Hepatic stellate cell (primary cell): ENCODE measurements at regions not wholly inside any gene's neighbourhood (a gene's known extent, or its start where the extent isn't known, plus 50 kb on each side); places are given as distances from the start of the nearest gene placed in this dataset.
"Not testable (repeated sequence)": the region's sequence is repeated elsewhere in the genome, so short reads cannot be mapped to it uniquely, and the experiment has no call there.

Source experiments
- DNase-seq: peaks from one replicate; pipeline ENCODE4 v3.0.0; 2011; ENCODE audit warnings: low spot score

DNA sequence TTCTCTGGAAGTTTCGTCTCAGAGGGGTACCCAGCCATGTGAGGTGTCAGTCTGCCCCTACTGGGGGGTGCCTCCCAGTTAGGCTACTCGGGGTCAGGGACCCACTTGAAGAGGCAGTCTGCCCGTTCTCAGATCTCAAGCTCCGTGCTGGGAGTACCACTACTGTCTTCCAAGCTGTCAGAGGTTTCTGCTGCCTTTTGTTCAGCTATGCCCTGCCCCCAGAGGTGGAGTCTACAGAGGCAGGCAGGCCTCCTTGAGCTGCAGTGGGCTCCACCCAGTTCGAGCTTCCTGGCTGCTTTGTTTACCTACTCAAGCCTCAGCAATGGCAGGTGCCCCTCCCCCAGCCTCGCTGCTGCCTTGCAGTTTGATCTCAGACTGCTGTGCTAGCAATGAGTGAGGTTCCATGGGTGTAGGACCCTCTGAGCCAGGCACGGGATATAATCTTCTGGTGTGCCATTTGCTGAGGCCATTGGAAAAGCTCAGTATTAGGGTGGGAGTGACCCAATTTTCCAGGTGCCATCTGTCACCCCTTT, 71.0 kb upstream of the SH3GLB1 start:
- not testable (repeated sequence) for DNase-seq

GRCh38 chr1:86633921-86634320, 70.5 kb upstream of the SH3GLB1 start:
- no peak for DNase-seq

DNA sequence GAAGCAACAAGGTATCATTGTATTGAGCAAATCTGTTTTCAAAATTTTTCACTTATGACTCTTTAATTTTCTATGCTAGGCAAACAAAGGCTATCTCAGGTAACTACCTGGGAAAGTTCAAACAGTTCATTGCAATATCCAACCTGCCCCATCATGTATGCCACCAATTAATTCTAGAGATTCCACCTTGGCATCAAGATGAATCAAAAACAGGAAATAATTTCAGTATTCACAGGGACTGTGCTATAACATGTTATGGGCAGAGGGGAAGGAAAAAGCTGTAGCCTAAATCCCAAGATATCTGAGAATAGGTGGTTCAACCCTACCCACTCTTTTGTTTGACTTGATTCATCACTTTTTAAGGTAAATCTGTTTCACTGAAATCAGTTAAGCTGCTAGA, 67.5 kb upstream of the SH3GLB1 start:
- no peak for DNase-seq

GRCh38 chr1:86640161-86640670, 64.2 kb upstream of the SH3GLB1 start:
- DNase-seq, result no peak

DNA sequence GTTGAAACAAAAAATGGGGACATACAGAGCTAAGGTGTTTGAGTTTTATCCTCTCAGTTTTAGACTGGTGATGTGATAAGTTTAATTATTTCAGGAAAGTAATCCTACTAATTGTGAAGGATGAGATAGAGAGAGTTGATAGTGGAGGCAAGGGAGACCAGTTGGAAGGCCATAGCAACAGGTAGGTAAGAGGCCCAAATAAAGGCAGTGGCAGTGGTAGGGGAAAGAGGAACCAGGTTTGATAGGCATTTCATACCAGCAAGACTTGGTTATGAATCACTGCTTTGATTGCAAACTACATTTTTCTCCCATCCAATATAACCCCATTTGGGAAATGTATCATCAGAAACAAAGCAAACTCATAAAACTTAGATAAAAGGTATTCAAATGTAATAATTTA, 63.1 kb upstream of the SH3GLB1 start:
- DNase-seq, result no peak

DNA sequence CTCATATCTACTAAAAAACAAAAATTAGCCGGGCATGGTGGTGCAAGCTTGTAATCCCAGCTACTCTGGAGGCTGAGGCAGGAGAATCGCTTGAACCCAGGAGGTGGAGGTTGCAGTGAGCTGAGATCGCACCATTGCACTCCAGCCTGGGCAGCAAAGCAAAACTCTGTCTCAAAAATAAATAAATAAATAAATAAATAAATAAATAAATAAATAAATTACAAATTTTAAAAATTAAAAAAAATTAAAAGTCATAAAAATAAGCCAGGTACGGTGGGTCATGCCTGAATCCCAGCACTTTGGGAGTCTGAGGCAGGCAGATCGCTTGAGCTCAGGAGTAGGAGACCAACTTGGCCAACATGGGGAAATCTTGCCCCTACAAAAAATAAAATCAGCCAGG, 59.7 kb upstream of the SH3GLB1 start:
- not testable (repeated sequence) for DNase-seq

DNA sequence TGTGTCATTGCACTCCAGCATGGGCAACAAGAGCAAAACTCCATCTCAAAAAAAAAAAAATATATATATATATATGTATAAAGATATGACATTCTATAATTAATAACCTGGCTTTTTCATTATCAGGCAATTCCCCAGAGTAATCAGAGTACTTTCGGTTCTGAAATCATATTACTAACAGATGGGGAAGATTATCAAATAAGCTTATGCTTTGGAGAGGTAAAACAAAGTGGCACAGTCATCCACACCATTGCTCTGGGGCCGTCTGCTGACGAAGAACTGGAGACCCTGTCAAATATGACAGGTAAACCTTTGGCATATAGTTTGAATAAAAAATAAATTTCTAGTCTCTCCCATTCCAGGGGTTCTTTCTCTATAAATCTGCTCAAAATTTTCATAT, 58.5 kb upstream of the SH3GLB1 start:
- DNase-seq, result no peak

- no peak for DNase-seq
Observed at GRCh38 chr1:86646256-86646655, 58.1 kb upstream of the SH3GLB1 start.

- DNase-seq, result peak; percentile 14
Observed at GRCh38 chr1:86648255-86648654, 56.1 kb upstream of the SH3GLB1 start.

- DNase-seq, result no peak
Observed at GRCh38 chr1:86649618-86650017, 54.8 kb upstream of the SH3GLB1 start.

DNA sequence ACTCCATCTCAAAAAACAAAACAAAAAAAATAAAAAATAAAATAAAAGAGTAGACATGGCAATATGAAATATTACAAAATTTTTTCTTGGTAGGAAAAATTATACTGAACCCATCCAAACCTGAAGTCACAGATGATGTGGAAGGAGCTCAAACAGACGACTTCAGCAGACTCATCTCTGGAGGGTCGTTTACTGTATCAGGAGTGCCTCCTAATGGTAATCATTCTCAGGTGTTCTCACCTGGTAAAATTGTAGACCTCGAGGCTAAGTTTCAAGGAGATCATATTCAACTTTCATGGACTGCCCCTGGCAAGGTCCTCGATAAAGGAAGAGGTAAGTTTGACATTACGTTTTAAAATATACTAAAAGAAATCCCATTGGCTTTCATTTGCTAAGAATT, 54.3 kb upstream of the SH3GLB1 start:
- no peak for DNase-seq
